ENCODE measurements at regions not wholly inside any gene's neighbourhood (a gene's known extent, or its start where the extent isn't known, plus 50 kb on each side); places are given as distances from the start of the nearest gene placed in this dataset.
"Not testable (repeated sequence)": the region's sequence is repeated elsewhere in the genome, so short reads cannot be mapped to it uniquely, and the experiment has no call there.

GRCh38 chrX:122586831-122587230, 597.2 kb upstream of the GRIA3 start:
- no peak for DNase-seq

- DNase-seq = no peak
Measured at GRCh38 chrX:122591546-122591945, 592.5 kb upstream of the GRIA3 start.

- DNase-seq = no peak
Measured at GRCh38 chrX:122596998-122597397, 587.1 kb upstream of the GRIA3 start.

GRCh38 chrX:122622795-122623194, 561.3 kb upstream of the GRIA3 start:
- DNase-seq = no peak

- no peak for DNase-seq
Measured at GRCh38 chrX:122625239-122625638, 558.8 kb upstream of the GRIA3 start.

GRCh38 chrX:122625821-122626220, 558.3 kb upstream of the GRIA3 start:
- no peak for DNase-seq

- no peak for DNase-seq
Measured at GRCh38 chrX:122626871-122627270, 557.2 kb upstream of the GRIA3 start.

- DNase-seq = no peak
Measured at GRCh38 chrX:122641136-122641535, 542.9 kb upstream of the GRIA3 start.

- no peak for DNase-seq
Measured at GRCh38 chrX:122641826-122642225, 542.3 kb upstream of the GRIA3 start.

- DNase-seq = not testable (repeated sequence)
Measured at GRCh38 chrX:122655256-122655655, 528.8 kb upstream of the GRIA3 start.

GRCh38 chrX:122666601-122667000, 517.5 kb upstream of the GRIA3 start:
- no peak for DNase-seq

- DNase-seq = no peak
Measured at GRCh38 chrX:122667667-122668066, 516.4 kb upstream of the GRIA3 start.

- DNase-seq = no peak
Measured at GRCh38 chrX:122703762-122704161, 480.3 kb upstream of the GRIA3 start.

GRCh38 chrX:122739770-122740169, 444.3 kb upstream of the GRIA3 start:
- DNase-seq = no peak

GRCh38 chrX:122770581-122770980, 413.5 kb upstream of the GRIA3 start:
- no peak for DNase-seq

GRCh38 chrX:122771933-122772332, 412.1 kb upstream of the GRIA3 start:
- DNase-seq = no peak

GRCh38 chrX:122777766-122778165, 406.3 kb upstream of the GRIA3 start:
- DNase-seq = no peak

GRCh38 chrX:122783918-122784317, 400.2 kb upstream of the GRIA3 start:
- no peak for DNase-seq

- no peak for DNase-seq
Measured at GRCh38 chrX:122787231-122787630, 396.8 kb upstream of the GRIA3 start.

- no peak for DNase-seq
Measured at GRCh38 chrX:122788216-122788615, 395.9 kb upstream of the GRIA3 start.

GRCh38 chrX:122790376-122791095, 393.5 kb upstream of the GRIA3 start:
- DNase-seq = no peak

- DNase-seq = no peak
Measured at GRCh38 chrX:122813876-122814275, 370.2 kb upstream of the GRIA3 start.

GRCh38 chrX:122816288-122816687, 367.8 kb upstream of the GRIA3 start:
- no peak for DNase-seq

GRCh38 chrX:122817321-122817955, 366.6 kb upstream of the GRIA3 start:
- no peak for DNase-seq

GRCh38 chrX:122818068-122818467, 366.0 kb upstream of the GRIA3 start:
- DNase-seq = no peak

All from NCI-H446 treated with DMSO at 0.1 percent for 48 hours (cell line).